ENCODE measurements at regions not wholly inside any gene's neighbourhood (a gene's known extent, or its start where the extent isn't known, plus 50 kb on each side); places are given as distances from the start of the nearest gene placed in this dataset.

- peaks cover 23% of the 10 kb centered on the region for H3K4me1 ChIP-seq (ENCODE audit: control insufficient read depth, insufficient read depth, low read length)
- no TSS peak for BruUV-seq (replicated peaks)
- H2AFZ ChIP-seq (ENCODE audit: control insufficient read depth, low read depth, low read length), result no peak overlapping the region
- ChIA-PET CTCF (no interaction called here), SMC1A (ENCODE audit: uncharacterized antibody, unreplicated experiment) (no interaction called here), POLR2A (no interaction called here), RAD21 (ENCODE audit: unreplicated experiment) (no interaction called here)
- no peaks in the 10 kb centered on the region for H3K9me3 ChIP-seq (replicated peaks; ENCODE audit: control insufficient read depth, insufficient read depth, low read length)
- FAIRE-seq (no peak), DNase-seq (ENCODE audit: low read depth, low spot score) (no peak), ATAC-seq (no peak)
- H3K4me3 ChIP-seq, result no peak overlapping the region
- no peaks in the 10 kb centered on the region for H4K20me1 ChIP-seq (ENCODE audit: control insufficient read depth, insufficient read depth)
- intact Hi-C loops (cut with micrococcal nuclease; ENCODE audit: unreplicated experiment) (no loop called here), in situ Hi-C loops (cut with MboI) (no loop called here)
- 100% methylated on average over 1 of the region's 1 CpG for WGBS (ENCODE audit: insufficient coverage, insufficient replicate concordance, low lambda C conversion rate, missing lambda C conversion rate)
- H3K27ac ChIP-seq (ENCODE audit: control insufficient read depth, insufficient read depth), result no peak overlapping the region
- H3K79me2 ChIP-seq (ENCODE audit: control insufficient read depth, insufficient read depth, low read length), result no peaks in the 10 kb centered on the region
- TF ChIP-seq NKRF (conservative IDR thresholded peaks at IDR 0.05), result no peak
- no peak for TF ChIP-seq IKZF2 (IDR thresholded peaks at IDR 0.05)
- no peak for TF ChIP-seq TBL1XR1 (IDR thresholded peaks at IDR 0.05; ENCODE audit: low read depth, low read length)
- no peak for TF ChIP-seq E2F4 (IDR thresholded peaks at IDR 0.05; ENCODE audit: low read depth, low read length)
- TF ChIP-seq POU2F2 (IDR thresholded peaks at IDR 0.05; ENCODE audit: borderline replicate concordance, low read depth, low read length), result no peak
- TF ChIP-seq BRCA1 (IDR thresholded peaks at IDR 0.05; ENCODE audit: low read depth, low read length), result no peak
- no peak for TF ChIP-seq YY1 (IDR thresholded peaks at IDR 0.05; ENCODE audit: low read depth, low read length)
- no peak for TF ChIP-seq ZNF622 (IDR thresholded peaks at IDR 0.05)
- H3K9ac ChIP-seq (ENCODE audit: control insufficient read depth, insufficient read depth, low read length), result no peak overlapping the region
- H3K4me2 ChIP-seq (ENCODE audit: control insufficient read depth, insufficient read depth), result no peak overlapping the region
- H3K27me3 ChIP-seq (replicated peaks in 1 of 2; ENCODE audit: control insufficient read depth in 2 of 2, insufficient read depth in 2 of 2, low read length in 1 of 2), result no peaks in the 10 kb centered on the region
- H3K36me3 ChIP-seq (ENCODE audit: control insufficient read depth in 2 of 2, insufficient read depth in 2 of 2, low read length in 1 of 2), result no peaks in the 10 kb centered on the region
Measured at GRCh38 chr1:219085988-219086387, 87.7 kb upstream of the LYPLAL1 start.

All from GM12878 (cell line).